Activated CD8-positive, alpha-beta T cell treated with anti-CD3 and anti-CD28 coated beads for 36 hours (primary cell): ENCODE measurements at regions not wholly inside any gene's neighbourhood (a gene's known extent, or its start where the extent isn't known, plus 50 kb on each side); places are given as distances from the start of the nearest gene placed in this dataset.
"Not testable (repeated sequence)": the region's sequence is repeated elsewhere in the genome, so short reads cannot be mapped to it uniquely, and the experiment has no call there.

Experiments used
- ATAC-seq: fragments of 200-7000 bp; cut with Tn5 transposase; one replicate; pipeline ENCODE4 v1.10.0; 2021; ENCODE audit warnings: mild to moderate bottlenecking, moderate library complexity
- CTCF ChIA-PET: fragments of 350-600 bp; sonication (Branson Sonifier 250); formaldehyde crosslinking; loops from one replicate; lab custom pipeline; 2021; ENCODE audit warnings: antibody characterized with exemption; lab: Charles Lee
- POLR2A ChIA-PET: fragments of 350-600 bp; sonication (Branson Sonifier 250); formaldehyde crosslinking; loops from one replicate; lab custom pipeline; 2021; ENCODE audit warnings: antibody characterized with exemption; lab: Charles Lee
- DNase-seq: peaks from one replicate; pipeline ENCODE4 v3.0.0-alpha.2; 2020
- H3K27ac Mint-ChIP-seq: one replicate; pipeline ENCODE4 v1.8.0; 2021; ENCODE audit warnings: mild to moderate bottlenecking, mixed read lengths
- H3K27me3 Mint-ChIP-seq: one replicate; pipeline ENCODE4 v1.8.0; 2021; ENCODE audit warnings: mixed read lengths
- H3K36me3 Mint-ChIP-seq: one replicate; pipeline ENCODE4 v1.8.0; 2021; ENCODE audit warnings: low read depth, mixed read lengths
- H3K4me1 Mint-ChIP-seq: one replicate; pipeline ENCODE4 v1.8.0; 2021; ENCODE audit warnings: low read depth, mixed read lengths
- H3K4me3 Mint-ChIP-seq: one replicate; pipeline ENCODE4 v1.8.0; 2021; ENCODE audit warnings: mild to moderate bottlenecking, moderate library complexity, mixed read lengths
- H3K9me3 Mint-ChIP-seq: one replicate; pipeline ENCODE4 v1.8.0; 2021; ENCODE audit warnings: mixed read lengths
- intact Hi-C: fragments of 100-400 bp; cut with micrococcal nuclease; formaldehyde crosslinking; loops from one replicate; pipeline ENCODE4 v1.10.0; 2022
- TF ChIP-seq, protein P1 (sequence below): fragments of 200-600 bp; IDR thresholded peaks from one replicate; pipeline ENCODE4 v1.8.0; 2022; ENCODE audit warnings: antibody characterized with exemption, mild to moderate bottlenecking

DNA sequence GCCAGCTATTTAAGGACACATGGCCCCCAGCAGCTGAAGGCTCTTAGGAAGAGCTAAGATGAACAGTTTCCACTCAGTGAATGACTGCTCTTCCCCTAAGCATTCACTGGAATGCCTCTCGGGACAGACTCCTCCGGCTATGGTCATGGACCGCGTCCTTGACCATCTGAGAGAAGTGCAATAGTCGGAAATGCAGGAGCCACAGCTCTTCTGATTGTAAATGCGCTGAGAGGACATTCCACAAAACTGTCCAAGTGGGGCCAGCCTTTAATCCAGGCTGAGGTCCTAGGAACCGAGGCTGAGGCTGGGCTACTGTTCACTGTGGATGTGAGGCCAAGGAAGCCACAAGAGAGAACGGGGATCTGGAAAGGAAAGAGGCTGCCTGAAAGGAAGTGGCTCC is 162.0 kb upstream of the TMEM72 start:
- H3K4me3 Mint-ChIP-seq: no peak overlapping the region
- no peaks in the 10 kb centered on the region for H3K4me1 Mint-ChIP-seq
- H3K9me3 Mint-ChIP-seq: no peaks in the 10 kb centered on the region
- DNase-seq: no peak
- peaks cover 2% of the 10 kb centered on the region for H3K27me3 Mint-ChIP-seq
- no peak for ATAC-seq
- CTCF ChIA-PET: no interaction called here
- intact Hi-C loops: no loop called here
- POLR2A ChIA-PET: no interaction called here
- no peak overlapping the region for H3K27ac Mint-ChIP-seq
- TF ChIP-seq, protein P1, sequence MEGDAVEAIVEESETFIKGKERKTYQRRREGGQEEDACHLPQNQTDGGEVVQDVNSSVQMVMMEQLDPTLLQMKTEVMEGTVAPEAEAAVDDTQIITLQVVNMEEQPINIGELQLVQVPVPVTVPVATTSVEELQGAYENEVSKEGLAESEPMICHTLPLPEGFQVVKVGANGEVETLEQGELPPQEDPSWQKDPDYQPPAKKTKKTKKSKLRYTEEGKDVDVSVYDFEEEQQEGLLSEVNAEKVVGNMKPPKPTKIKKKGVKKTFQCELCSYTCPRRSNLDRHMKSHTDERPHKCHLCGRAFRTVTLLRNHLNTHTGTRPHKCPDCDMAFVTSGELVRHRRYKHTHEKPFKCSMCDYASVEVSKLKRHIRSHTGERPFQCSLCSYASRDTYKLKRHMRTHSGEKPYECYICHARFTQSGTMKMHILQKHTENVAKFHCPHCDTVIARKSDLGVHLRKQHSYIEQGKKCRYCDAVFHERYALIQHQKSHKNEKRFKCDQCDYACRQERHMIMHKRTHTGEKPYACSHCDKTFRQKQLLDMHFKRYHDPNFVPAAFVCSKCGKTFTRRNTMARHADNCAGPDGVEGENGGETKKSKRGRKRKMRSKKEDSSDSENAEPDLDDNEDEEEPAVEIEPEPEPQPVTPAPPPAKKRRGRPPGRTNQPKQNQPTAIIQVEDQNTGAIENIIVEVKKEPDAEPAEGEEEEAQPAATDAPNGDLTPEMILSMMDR: no peak
- no peaks in the 10 kb centered on the region for H3K36me3 Mint-ChIP-seq

DNA sequence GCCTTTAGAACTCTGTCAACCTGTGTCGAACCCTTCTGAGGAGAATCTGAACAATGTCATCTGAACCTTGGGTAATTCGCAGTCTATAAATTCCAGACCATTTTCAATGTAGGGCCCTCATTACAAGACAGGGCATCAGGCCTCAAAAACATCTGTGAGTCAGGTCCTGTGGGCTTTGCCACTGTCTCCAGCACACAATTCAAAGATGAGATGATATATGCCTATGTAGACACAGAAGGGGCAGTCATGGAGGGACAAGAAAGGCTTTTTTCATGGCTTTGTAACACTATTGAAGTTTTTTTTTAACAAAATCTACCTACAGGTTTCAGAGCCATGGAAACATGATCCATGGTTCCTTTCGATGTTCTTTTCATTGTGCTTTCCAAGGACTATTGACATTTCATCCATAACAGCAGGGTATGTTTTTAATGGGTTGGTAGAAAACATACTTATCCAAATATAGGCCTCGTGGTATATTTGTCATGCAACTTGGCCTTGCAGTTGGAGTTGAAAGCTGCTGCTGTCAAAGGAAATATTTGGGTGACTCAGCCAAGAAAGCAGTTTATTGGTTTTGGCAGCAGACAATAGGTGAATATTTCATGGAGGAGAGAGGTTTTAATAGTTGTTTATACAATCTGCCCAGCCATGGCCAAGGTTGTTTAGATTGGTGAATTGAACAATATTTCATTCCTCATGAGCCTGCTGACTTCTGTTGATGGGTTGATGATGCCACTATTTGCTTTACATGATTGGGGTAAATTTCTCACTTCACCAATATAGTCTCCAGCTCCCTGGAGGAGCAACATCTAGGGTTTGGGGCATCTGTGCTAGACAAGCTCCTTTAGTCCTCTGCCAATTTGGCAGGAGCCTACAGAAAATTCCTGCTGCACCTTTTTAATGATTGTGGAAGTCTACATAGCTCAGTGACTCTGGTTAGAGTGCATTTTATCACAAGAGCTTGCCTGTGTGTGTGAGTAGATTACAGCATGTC is 158.4 kb upstream of the TMEM72 start:
- H3K27ac Mint-ChIP-seq: no peak overlapping the region
- no peaks in the 10 kb centered on the region for H3K4me1 Mint-ChIP-seq
- DNase-seq: no peak
- POLR2A ChIA-PET: no interaction called here
- H3K36me3 Mint-ChIP-seq: no peaks in the 10 kb centered on the region
- H3K4me3 Mint-ChIP-seq: no peak overlapping the region
- H3K27me3 Mint-ChIP-seq: peaks cover 3% of the 10 kb centered on the region
- intact Hi-C loops: no loop called here
- no peak for ATAC-seq
- TF ChIP-seq, protein P1: no peak
- CTCF ChIA-PET: no interaction called here
- H3K9me3 Mint-ChIP-seq: no peaks in the 10 kb centered on the region

DNA sequence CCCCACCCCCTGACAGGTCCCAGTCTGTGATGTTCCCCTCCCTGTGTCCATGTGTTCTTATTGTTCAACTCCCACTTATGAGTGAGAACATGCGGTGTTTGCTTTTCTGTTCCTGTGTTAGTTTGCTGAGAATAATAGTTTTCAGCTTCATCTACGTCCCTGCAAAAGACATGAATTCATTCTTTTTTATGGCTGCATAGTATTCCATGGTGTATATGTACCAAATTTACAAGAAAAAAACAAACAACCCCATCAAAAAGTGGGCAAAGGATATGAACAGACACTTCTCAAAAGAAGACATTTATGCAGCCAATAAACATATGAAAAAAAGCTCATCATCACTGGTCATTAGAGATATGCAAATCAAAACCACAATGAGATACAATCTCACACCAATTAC is 156.8 kb upstream of the TMEM72 start:
- not testable (repeated sequence) for H3K9me3 Mint-ChIP-seq, H3K4me1 Mint-ChIP-seq

DNA sequence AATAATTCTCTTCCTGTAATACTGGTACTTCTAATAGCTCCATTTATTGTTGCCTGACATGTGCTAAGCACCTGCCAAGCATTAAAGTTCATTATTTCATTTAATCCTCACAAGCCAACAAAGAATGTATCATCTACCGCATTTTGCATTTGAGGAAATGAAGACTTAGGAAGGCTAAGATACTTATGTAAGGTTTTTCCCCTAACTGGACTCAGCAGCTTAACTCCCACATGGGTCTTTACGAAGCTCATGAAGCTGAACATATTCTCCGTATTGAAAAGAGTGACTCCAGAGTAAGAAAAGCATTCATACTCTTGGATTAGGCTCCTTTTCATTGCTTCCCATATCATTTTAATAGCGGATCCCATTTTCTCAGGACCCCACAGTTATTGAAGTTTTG is 155.7 kb upstream of the TMEM72 start:
- no peak overlapping the region for H3K27ac Mint-ChIP-seq
- H3K36me3 Mint-ChIP-seq: no peaks in the 10 kb centered on the region
- H3K4me1 Mint-ChIP-seq: no peaks in the 10 kb centered on the region
- no peak overlapping the region for H3K4me3 Mint-ChIP-seq
- TF ChIP-seq, protein P1: no peak
- H3K9me3 Mint-ChIP-seq: no peaks in the 10 kb centered on the region
- ChIA-PET CTCF (no interaction called here), POLR2A (no interaction called here)
- H3K27me3 Mint-ChIP-seq: peaks cover 4% of the 10 kb centered on the region
- intact Hi-C loops: no loop called here
- no peak for ATAC-seq
- no peak for DNase-seq

More for the DNA sequence above, 156.8 kb upstream of the TMEM72 start:
- H3K27me3 Mint-ChIP-seq, intact Hi-C loops, POLR2A ChIA-PET, H3K27ac Mint-ChIP-seq, CTCF ChIA-PET, H3K36me3 Mint-ChIP-seq, DNase-seq, ATAC-seq, H3K4me3 Mint-ChIP-seq: not testable (repeated sequence)

DNA sequence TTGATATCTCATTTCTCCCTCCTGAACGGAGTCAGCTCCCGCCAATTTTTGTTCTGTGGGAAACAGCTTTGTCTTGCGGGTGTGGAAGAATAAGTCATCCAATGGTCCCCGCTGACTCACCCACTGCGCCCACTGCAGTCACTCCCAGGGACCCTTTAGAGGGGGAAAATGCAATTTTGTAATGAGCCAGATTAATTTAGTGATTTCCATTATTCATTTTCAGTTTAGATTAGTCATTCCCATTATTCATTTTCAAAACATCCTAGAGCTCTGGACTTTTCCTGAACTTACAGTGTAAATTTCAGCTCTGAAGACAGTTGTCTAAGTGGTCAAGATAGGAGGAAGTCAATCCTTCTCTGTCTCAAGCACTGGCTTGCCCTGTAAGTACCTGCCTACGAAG is 154.9 kb upstream of the TMEM72 start:
- no peaks in the 10 kb centered on the region for H3K4me1 Mint-ChIP-seq
- DNase-seq (no peak), ATAC-seq (no peak)
- CTCF ChIA-PET: no interaction called here
- intact Hi-C loops: no loop called here
- H3K27ac Mint-ChIP-seq: no peak overlapping the region
- H3K36me3 Mint-ChIP-seq: no peaks in the 10 kb centered on the region
- peaks cover 4% of the 10 kb centered on the region for H3K27me3 Mint-ChIP-seq
- TF ChIP-seq, protein P1: no peak
- H3K4me3 Mint-ChIP-seq: no peak overlapping the region
- H3K9me3 Mint-ChIP-seq: no peaks in the 10 kb centered on the region
- POLR2A ChIA-PET: no interaction called here
